ENCODE measurements at regions not wholly inside any gene's neighbourhood (a gene's known extent, or its start where the extent isn't known, plus 50 kb on each side); places are given as distances from the start of the nearest gene placed in this dataset.

DNA sequence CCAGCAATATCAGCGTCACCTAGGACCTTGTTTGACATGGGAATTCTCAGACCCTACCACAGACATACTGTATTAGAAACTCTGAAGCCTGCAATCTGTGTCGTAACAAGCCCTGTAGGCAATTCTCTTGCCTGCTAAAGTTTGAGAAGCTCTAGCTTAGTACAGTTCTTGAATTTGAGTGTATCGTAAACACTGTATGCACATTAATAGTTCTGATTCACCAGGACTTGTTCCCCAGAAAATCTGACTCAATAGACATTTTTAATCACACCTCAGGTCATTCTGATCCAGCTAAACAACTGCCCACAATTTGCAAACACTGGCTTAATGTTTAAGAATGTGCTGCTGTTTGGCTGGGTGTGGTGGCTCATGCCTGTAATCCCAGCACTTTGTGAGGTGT lies 414.3 kb downstream of the TFAP2A start:
- H3K9me3 ChIP-seq (ENCODE audit: control insufficient read depth in 4 of 4, low read length in 3 of 4), result no peaks in the 10 kb centered on the region
- no peak for TF ChIP-seq FOXA1 (IDR thresholded peaks at IDR 0.05)
- TF ChIP-seq SP1 (IDR thresholded peaks at IDR 0.05), result no peak
- TF ChIP-seq TAF1 (conservative IDR thresholded peaks at IDR 0.05), result no peak
- no peak for TF ChIP-seq YY1 (IDR thresholded peaks at IDR 0.05)
- TF ChIP-seq, protein P1, sequence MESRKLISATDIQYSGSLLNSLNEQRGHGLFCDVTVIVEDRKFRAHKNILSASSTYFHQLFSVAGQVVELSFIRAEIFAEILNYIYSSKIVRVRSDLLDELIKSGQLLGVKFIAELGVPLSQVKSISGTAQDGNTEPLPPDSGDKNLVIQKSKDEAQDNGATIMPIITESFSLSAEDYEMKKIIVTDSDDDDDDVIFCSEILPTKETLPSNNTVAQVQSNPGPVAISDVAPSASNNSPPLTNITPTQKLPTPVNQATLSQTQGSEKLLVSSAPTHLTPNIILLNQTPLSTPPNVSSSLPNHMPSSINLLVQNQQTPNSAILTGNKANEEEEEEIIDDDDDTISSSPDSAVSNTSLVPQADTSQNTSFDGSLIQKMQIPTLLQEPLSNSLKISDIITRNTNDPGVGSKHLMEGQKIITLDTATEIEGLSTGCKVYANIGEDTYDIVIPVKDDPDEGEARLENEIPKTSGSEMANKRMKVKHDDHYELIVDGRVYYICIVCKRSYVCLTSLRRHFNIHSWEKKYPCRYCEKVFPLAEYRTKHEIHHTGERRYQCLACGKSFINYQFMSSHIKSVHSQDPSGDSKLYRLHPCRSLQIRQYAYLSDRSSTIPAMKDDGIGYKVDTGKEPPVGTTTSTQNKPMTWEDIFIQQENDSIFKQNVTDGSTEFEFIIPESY (IDR thresholded peaks at IDR 0.05), result no peak
- TF ChIP-seq, protein P2, sequence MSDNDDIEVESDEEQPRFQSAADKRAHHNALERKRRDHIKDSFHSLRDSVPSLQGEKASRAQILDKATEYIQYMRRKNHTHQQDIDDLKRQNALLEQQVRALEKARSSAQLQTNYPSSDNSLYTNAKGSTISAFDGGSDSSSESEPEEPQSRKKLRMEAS (IDR thresholded peaks at IDR 0.05), result no peak
- H3K27ac ChIP-seq (ENCODE audit: low read depth in 1 of 2, low read length in 2 of 2), result no peak overlapping the region
- H3K36me3 ChIP-seq (ENCODE audit: control insufficient read depth in 4 of 4, insufficient read depth in 3 of 4, low read depth in 1 of 4, low read length in 3 of 4), result no peaks in the 10 kb centered on the region
- no peak for DNase-seq (ENCODE audit: low spot score)
- WGBS, result 77% methylated on average over 3 of the region's 3 CpGs
- no peak overlapping the region for H3K4me3 ChIP-seq (ENCODE audit: low read depth in 1 of 3, low read length in 3 of 3)
- no peaks in the 10 kb centered on the region for H3K27me3 ChIP-seq (ENCODE audit: control insufficient read depth in 4 of 4, insufficient read depth in 4 of 4, low read length in 3 of 4)
- no peak overlapping the region for H3K9ac ChIP-seq (ENCODE audit: low read depth in 1 of 2, low read length in 2 of 2)
- H3K4me1 ChIP-seq (ENCODE audit: control insufficient read depth in 4 of 4, insufficient read depth in 4 of 4, low read length in 3 of 4), result no peaks in the 10 kb centered on the region

DNA sequence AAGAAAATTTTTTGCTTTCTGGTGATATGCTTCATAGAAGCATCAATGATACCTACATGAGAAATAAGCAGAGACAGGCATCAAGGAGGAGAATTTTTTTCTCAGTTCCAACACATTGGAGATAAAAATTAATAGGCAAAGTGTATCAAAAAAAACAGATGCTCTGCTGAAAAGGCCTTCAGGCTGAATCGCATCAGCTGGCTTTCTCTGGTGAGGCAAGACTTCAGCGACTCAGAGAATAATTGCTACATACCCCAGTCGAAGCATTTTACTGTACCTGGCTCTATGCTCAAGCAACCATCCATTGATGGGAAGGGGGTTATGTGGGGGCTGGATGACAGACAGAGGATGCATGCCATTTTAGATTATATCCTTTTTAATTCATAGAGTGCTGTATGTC lies 415.1 kb downstream of the TFAP2A start:
- no peaks in the 10 kb centered on the region for H3K36me3 ChIP-seq (ENCODE audit: control insufficient read depth in 4 of 4, insufficient read depth in 3 of 4, low read depth in 1 of 4, low read length in 3 of 4)
- no peak for DNase-seq (ENCODE audit: low spot score)
- no peak overlapping the region for H3K4me3 ChIP-seq (ENCODE audit: low read depth in 1 of 3, low read length in 3 of 3)
- H3K27ac ChIP-seq (ENCODE audit: low read depth in 1 of 2, low read length in 2 of 2), result no peak overlapping the region
- TF ChIP-seq, protein P1 (IDR thresholded peaks at IDR 0.05), result no peak
- TF ChIP-seq FOXA2 (IDR thresholded peaks at IDR 0.05) (no peak), TAF1 (conservative IDR thresholded peaks at IDR 0.05) (no peak)
- no peaks in the 10 kb centered on the region for H3K9me3 ChIP-seq (ENCODE audit: control insufficient read depth in 4 of 4, low read length in 3 of 4)
- no peak overlapping the region for H3K9ac ChIP-seq (ENCODE audit: low read depth in 1 of 2, low read length in 2 of 2)
- 83% methylated on average over 3 of the region's 3 CpGs for WGBS
- no peaks in the 10 kb centered on the region for H3K4me1 ChIP-seq (ENCODE audit: control insufficient read depth in 4 of 4, insufficient read depth in 4 of 4, low read length in 3 of 4)
- H3K27me3 ChIP-seq (ENCODE audit: control insufficient read depth in 4 of 4, insufficient read depth in 4 of 4, low read length in 3 of 4), result no peaks in the 10 kb centered on the region

DNA sequence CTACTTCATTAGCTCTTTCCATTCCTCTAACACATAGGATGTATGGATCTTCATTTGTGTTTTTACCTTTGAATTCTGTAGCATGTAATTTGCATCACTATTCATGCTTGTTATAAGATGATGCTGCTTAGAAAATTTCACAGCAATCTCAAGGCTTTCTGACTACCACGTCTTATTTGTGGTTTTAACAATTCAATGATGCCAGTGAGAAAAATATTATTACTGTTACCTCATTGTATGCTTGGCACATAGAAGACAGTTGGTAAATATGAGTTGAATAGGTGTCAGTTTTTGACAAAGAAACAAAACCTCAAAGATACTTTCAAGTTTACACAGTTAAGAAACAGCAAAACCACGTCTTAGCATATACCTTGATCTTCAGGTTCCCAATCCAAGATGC lies 428.6 kb downstream of the TFAP2A start:
- WGBS, result 68% methylated on average over 2 of the region's 2 CpGs
- TF ChIP-seq TAF1 (conservative IDR thresholded peaks at IDR 0.05) (no peak), FOXA1 (IDR thresholded peaks at IDR 0.05) (no peak), CTCF (IDR thresholded peaks at IDR 0.05; ENCODE audit: low read depth, low read length, missing input control) (no peak), JUND (IDR thresholded peaks at IDR 0.05) (no peak), RXRA (IDR thresholded peaks at IDR 0.05) (no peak), GABPA (IDR thresholded peaks at IDR 0.05 in 1 of 2, conservative IDR thresholded peaks at IDR 0.05 in 1 of 2) (no peak), FOXA2 (IDR thresholded peaks at IDR 0.05) (no peak), YY1 (IDR thresholded peaks at IDR 0.05) (no peak), EGR1 (IDR thresholded peaks at IDR 0.05; ENCODE audit: low read depth in 2 of 2) (no peak), REST (IDR thresholded peaks at IDR 0.05) (no peak), HNF4A (conservative IDR thresholded peaks at IDR 0.05) (no peak)
- TF ChIP-seq, protein P3, sequence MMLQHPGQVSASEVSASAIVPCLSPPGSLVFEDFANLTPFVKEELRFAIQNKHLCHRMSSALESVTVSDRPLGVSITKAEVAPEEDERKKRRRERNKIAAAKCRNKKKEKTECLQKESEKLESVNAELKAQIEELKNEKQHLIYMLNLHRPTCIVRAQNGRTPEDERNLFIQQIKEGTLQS (IDR thresholded peaks at IDR 0.05), result no peak
- TF ChIP-seq, protein P1 (IDR thresholded peaks at IDR 0.05), result no peak

More for the DNA sequence above, 428.6 kb downstream of the TFAP2A start:
- no peaks in the 10 kb centered on the region for H3K36me3 ChIP-seq (ENCODE audit: control insufficient read depth in 4 of 4, insufficient read depth in 3 of 4, low read depth in 1 of 4, low read length in 3 of 4)
- no peak overlapping the region for H3K27ac ChIP-seq (ENCODE audit: low read depth in 1 of 2, low read length in 2 of 2)
- H3K9me3 ChIP-seq (ENCODE audit: control insufficient read depth in 4 of 4, low read length in 3 of 4), result no peaks in the 10 kb centered on the region
- no peaks in the 10 kb centered on the region for H3K27me3 ChIP-seq (ENCODE audit: control insufficient read depth in 4 of 4, insufficient read depth in 4 of 4, low read length in 3 of 4)
- no peak for DNase-seq (ENCODE audit: low spot score)
- H3K4me3 ChIP-seq (ENCODE audit: low read depth in 1 of 3, low read length in 3 of 3), result no peak overlapping the region
- H3K4me1 ChIP-seq (ENCODE audit: control insufficient read depth in 4 of 4, insufficient read depth in 4 of 4, low read length in 3 of 4), result no peaks in the 10 kb centered on the region
- no peak overlapping the region for H3K9ac ChIP-seq (ENCODE audit: low read depth in 1 of 2, low read length in 2 of 2)

Data from liver (tissue), 8 donors.